Spleen (tissue), 7 donors: ENCODE measurements at regions not wholly inside any gene's neighbourhood (a gene's known extent, or its start where the extent isn't known, plus 50 kb on each side); places are given as distances from the start of the nearest gene placed in this dataset.

Source experiments
- CTCF ChIP-seq, 11 experiments: fragments of 200-600 bp in 7 of 11; fragments of 450-650 bp in 4 of 11; sonication (generic) in 4 of 11; IDR thresholded peaks in 8 of 11; conservative IDR thresholded peaks in 3 of 11; 1 replicate in 7 of 11; 2 replicates in 4 of 11; pipeline versions ENCODE4 v1.4.0 to v1.8.0; 2016 to 2021; ENCODE audit warnings: antibody characterized with exemption in 11 of 11, inconsistent platforms in 4 of 11, mild to moderate bottlenecking in 1 of 11
- POLR2A ChIP-seq, 3 donors: fragments of 450-650 bp; IDR thresholded peaks; one replicate each; pipeline ENCODE4 v1.5.1; 2017; ENCODE audit warnings: antibody characterized with exemption in 3 of 3, mild to moderate bottlenecking in 1 of 3
- POLR2AphosphoS5 ChIP-seq, 3 donors: sonication (generic); formaldehyde crosslinking; IDR thresholded peaks; one replicate each; pipeline ENCODE4 v1.5.1; 2017; ENCODE audit warnings: antibody characterized with exemption in 3 of 3
- donor health status: DM: no; HTN: no; CAD: no; lungs with moderate emphysema.
- donor health status: DM: no; HTN: no; CAD: no.
- donor health status: DM: no; HTN: no; CAD: no.

GRCh38 chr18:29549759-29550158, 1372.8 kb upstream of the CDH2 start:
- TF ChIP-seq CTCF (IDR thresholded peaks at IDR 0.05 in 8 of 11, conservative IDR thresholded peaks at IDR 0.05 in 3 of 11) = no peak
- no peak for TF ChIP-seq POLR2A (IDR thresholded peaks at IDR 0.05)
- no peak for TF ChIP-seq POLR2AphosphoS5 (IDR thresholded peaks at IDR 0.05)
